ENCODE measurements at regions not wholly inside any gene's neighbourhood (a gene's known extent, or its start where the extent isn't known, plus 50 kb on each side); places are given as distances from the start of the nearest gene placed in this dataset.
"Not testable (repeated sequence)": the region's sequence is repeated elsewhere in the genome, so short reads cannot be mapped to it uniquely, and the experiment has no call there.

DNA sequence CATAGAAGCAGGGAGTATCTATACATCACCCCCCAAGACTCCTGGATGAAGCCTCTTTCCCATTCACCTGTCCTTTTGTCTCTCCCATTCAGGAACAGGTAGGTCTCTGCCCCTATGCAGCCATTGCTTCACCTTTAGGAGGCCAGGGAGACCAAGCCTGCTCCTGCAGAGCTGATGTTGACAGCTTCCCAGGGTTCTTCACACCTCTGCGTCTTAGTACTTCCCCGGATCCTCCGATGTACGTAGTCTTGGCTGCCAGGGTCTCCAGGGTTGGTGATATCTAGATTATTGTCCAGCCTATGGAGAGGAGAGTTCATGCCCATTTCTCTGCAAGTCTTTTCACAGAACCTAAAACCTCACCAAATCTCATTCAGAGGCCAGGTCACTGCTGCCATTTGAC lies 365.7 kb upstream of the KLF6 start:
- FAIRE-seq, result no peak
- dilution Hi-C loops (cut with MboI; ENCODE audit: extremely low pct_ligation_motif_present, low sequenced_read_pairs), result no loop called here
- DNase-seq (ENCODE audit: low read depth, low spot score), result no peak
- TF ChIP-seq, protein P1, sequence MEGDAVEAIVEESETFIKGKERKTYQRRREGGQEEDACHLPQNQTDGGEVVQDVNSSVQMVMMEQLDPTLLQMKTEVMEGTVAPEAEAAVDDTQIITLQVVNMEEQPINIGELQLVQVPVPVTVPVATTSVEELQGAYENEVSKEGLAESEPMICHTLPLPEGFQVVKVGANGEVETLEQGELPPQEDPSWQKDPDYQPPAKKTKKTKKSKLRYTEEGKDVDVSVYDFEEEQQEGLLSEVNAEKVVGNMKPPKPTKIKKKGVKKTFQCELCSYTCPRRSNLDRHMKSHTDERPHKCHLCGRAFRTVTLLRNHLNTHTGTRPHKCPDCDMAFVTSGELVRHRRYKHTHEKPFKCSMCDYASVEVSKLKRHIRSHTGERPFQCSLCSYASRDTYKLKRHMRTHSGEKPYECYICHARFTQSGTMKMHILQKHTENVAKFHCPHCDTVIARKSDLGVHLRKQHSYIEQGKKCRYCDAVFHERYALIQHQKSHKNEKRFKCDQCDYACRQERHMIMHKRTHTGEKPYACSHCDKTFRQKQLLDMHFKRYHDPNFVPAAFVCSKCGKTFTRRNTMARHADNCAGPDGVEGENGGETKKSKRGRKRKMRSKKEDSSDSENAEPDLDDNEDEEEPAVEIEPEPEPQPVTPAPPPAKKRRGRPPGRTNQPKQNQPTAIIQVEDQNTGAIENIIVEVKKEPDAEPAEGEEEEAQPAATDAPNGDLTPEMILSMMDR (optimal IDR thresholded peaks at IDR 0.05 in 1 of 3, IDR thresholded peaks at IDR 0.05 in 1 of 3, conservative IDR thresholded peaks at IDR 0.05 in 1 of 3; ENCODE audit: extremely low read depth in 1 of 3, insufficient read depth in 2 of 3, low read length in 3 of 3), result no peak
- TF ChIP-seq EZH2 (IDR thresholded peaks at IDR 0.05; ENCODE audit: low read length), result no peak
- no peaks in the 10 kb centered on the region for H3K9me3 ChIP-seq (ENCODE audit: control insufficient read depth, low read depth, low read length)
- no peak overlapping the region for H3K4me3 ChIP-seq (ENCODE audit: control insufficient read depth in 2 of 3, extremely low read depth in 1 of 3, insufficient read depth in 2 of 3, low read depth in 1 of 3, low read length in 3 of 3)
- H3K27me3 ChIP-seq (ENCODE audit: control insufficient read depth, extremely low read depth, insufficient read depth, low read length), result no peaks in the 10 kb centered on the region
- H3K4me1 ChIP-seq (ENCODE audit: control insufficient read depth, extremely low read depth, insufficient read depth, low read length), result no peaks in the 10 kb centered on the region
- no peak overlapping the region for H2AFZ ChIP-seq (ENCODE audit: control insufficient read depth, low read length)
- H3K9ac ChIP-seq (ENCODE audit: control insufficient read depth, extremely low read depth, insufficient read depth, low read length), result no peak overlapping the region
- no peak overlapping the region for H3K4me2 ChIP-seq (ENCODE audit: control insufficient read depth, extremely low read depth, insufficient read depth, low read depth, low read length)
- no peaks in the 10 kb centered on the region for H4K20me1 ChIP-seq (ENCODE audit: control insufficient read depth, extremely low read depth, insufficient read depth, low read length)
- no peaks in the 10 kb centered on the region for H3K79me2 ChIP-seq (ENCODE audit: control insufficient read depth, insufficient read depth, low read length)
- no peak overlapping the region for H3K27ac ChIP-seq (ENCODE audit: control insufficient read depth, insufficient read depth, low read length)
- H3K36me3 ChIP-seq (ENCODE audit: control insufficient read depth in 2 of 2, extremely low read depth in 1 of 2, insufficient read depth in 2 of 2, low read length in 2 of 2), result no peaks in the 10 kb centered on the region
- no peaks in the 10 kb centered on the region for H3K9me1 ChIP-seq (ENCODE audit: control insufficient read depth, extremely low read depth, insufficient read depth, low read length)

DNA sequence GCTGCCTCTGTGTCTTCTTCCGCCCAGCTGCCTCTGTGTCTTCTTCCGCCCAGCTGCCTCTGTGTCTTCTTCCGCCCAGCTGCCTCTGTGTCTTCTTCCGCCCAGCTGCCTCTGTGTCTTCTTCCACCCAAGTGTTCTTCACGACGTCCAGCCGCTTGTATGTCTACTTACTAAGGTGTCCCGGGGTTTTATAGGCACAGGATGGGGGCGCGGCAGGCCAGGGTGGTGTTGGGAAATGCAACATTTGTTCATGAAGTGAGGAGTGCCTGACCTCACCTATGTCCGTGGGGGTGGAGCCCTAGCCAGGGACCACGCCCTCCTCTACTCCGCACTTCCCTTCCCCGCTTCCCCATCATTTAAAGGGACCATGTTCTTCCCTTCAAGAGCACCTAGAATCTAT lies 364.5 kb upstream of the KLF6 start:
- H3K9me1 ChIP-seq (ENCODE audit: control insufficient read depth, extremely low read depth, insufficient read depth, low read length); H3K79me2 ChIP-seq (ENCODE audit: control insufficient read depth, insufficient read depth, low read length); H3K36me3 ChIP-seq (ENCODE audit: control insufficient read depth in 2 of 2, extremely low read depth in 1 of 2, insufficient read depth in 2 of 2, low read length in 2 of 2); H4K20me1 ChIP-seq (ENCODE audit: control insufficient read depth, extremely low read depth, insufficient read depth, low read length); H3K27me3 ChIP-seq (ENCODE audit: control insufficient read depth, extremely low read depth, insufficient read depth, low read length); H3K27ac ChIP-seq (ENCODE audit: control insufficient read depth, insufficient read depth, low read length); dilution Hi-C loops (cut with MboI; ENCODE audit: extremely low pct_ligation_motif_present, low sequenced_read_pairs); H3K4me3 ChIP-seq (ENCODE audit: control insufficient read depth in 2 of 3, extremely low read depth in 1 of 3, insufficient read depth in 2 of 3, low read depth in 1 of 3, low read length in 3 of 3); H3K4me2 ChIP-seq (ENCODE audit: control insufficient read depth, extremely low read depth, insufficient read depth, low read depth, low read length); H2AFZ ChIP-seq (ENCODE audit: control insufficient read depth, low read length); DNase-seq (ENCODE audit: low read depth, low spot score); H3K9me3 ChIP-seq (ENCODE audit: control insufficient read depth, low read depth, low read length); H3K4me1 ChIP-seq (ENCODE audit: control insufficient read depth, extremely low read depth, insufficient read depth, low read length); H3K9ac ChIP-seq (ENCODE audit: control insufficient read depth, extremely low read depth, insufficient read depth, low read length); FAIRE-seq: not testable (repeated sequence)

DNA sequence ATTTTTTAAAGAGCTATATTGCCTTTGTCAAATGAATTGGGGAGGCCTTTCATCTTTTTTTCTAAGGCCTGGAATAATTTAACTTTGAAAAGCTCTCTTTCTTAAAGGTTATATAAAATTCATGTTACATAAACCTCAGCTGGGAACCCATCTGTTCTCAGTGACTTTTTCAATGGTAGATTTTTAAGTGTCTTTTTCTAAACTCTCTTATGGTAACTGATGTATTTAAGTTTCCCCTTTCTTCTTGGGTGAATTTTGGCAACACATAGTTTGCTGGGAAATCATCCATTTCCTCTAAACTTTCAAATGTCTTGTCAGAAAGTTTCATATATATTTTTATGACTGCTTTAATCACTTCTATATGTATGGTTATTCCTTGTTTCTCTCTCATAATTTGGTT lies 362.2 kb upstream of the KLF6 start:
- no peaks in the 10 kb centered on the region for H3K9me1 ChIP-seq (ENCODE audit: control insufficient read depth, extremely low read depth, insufficient read depth, low read length)
- dilution Hi-C loops (cut with MboI; ENCODE audit: extremely low pct_ligation_motif_present, low sequenced_read_pairs), result no loop called here

More for the DNA sequence above, 362.2 kb upstream of the KLF6 start:
- DNase-seq (ENCODE audit: low read depth, low spot score) (no peak), FAIRE-seq (no peak)
- Histone ChIP-seq H3K27me3 (ENCODE audit: control insufficient read depth, extremely low read depth, insufficient read depth, low read length) (no peaks in the 10 kb centered on the region), H3K27ac (ENCODE audit: control insufficient read depth, insufficient read depth, low read length) (no peak overlapping the region), H2AFZ (ENCODE audit: control insufficient read depth, low read length) (no peak overlapping the region), H3K36me3 (ENCODE audit: control insufficient read depth in 2 of 2, extremely low read depth in 1 of 2, insufficient read depth in 2 of 2, low read length in 2 of 2) (no peaks in the 10 kb centered on the region), H3K4me3 (ENCODE audit: control insufficient read depth in 2 of 3, extremely low read depth in 1 of 3, insufficient read depth in 2 of 3, low read depth in 1 of 3, low read length in 3 of 3) (no peak overlapping the region), H3K4me1 (ENCODE audit: control insufficient read depth, extremely low read depth, insufficient read depth, low read length) (peaks cover 7% of the 10 kb centered on the region), H4K20me1 (ENCODE audit: control insufficient read depth, extremely low read depth, insufficient read depth, low read length) (no peaks in the 10 kb centered on the region), H3K9ac (ENCODE audit: control insufficient read depth, extremely low read depth, insufficient read depth, low read length) (no peak overlapping the region), H3K4me2 (ENCODE audit: control insufficient read depth, extremely low read depth, insufficient read depth, low read depth, low read length) (no peak overlapping the region), H3K79me2 (ENCODE audit: control insufficient read depth, insufficient read depth, low read length) (no peaks in the 10 kb centered on the region), H3K9me3 (ENCODE audit: control insufficient read depth, low read depth, low read length) (no peaks in the 10 kb centered on the region)
- TF ChIP-seq, protein P1 (optimal IDR thresholded peaks at IDR 0.05 in 1 of 3, IDR thresholded peaks at IDR 0.05 in 1 of 3, conservative IDR thresholded peaks at IDR 0.05 in 1 of 3; ENCODE audit: extremely low read depth in 1 of 3, insufficient read depth in 2 of 3, low read length in 3 of 3), result no peak
- TF ChIP-seq EZH2 (IDR thresholded peaks at IDR 0.05; ENCODE audit: low read length), result no peak

Measured in keratinocyte (primary cell).